Esophagus squamous epithelium (tissue), 5 donors: ENCODE measurements at regions not wholly inside any gene's neighbourhood (a gene's known extent, or its start where the extent isn't known, plus 50 kb on each side); places are given as distances from the start of the nearest gene placed in this dataset.

Experiments
- DNase-seq: peaks from one replicate; lab custom pipeline; 2025; lab: John Stamatoyannopoulos, UW
- H3K27ac ChIP-seq, 4 donors: fragments of 200-600 bp; sonication (generic); one replicate each; pipeline ENCODE4 v1.5.1; 2016 to 2019; ENCODE audit warnings: mild to moderate bottlenecking in 1 of 4
- H3K27me3 ChIP-seq, 4 donors: fragments of 200-600 bp; sonication (generic); 1 replicate in 3 of 4; 2 replicates in 1 of 4; pipeline versions ENCODE4 v1.5.1 to v1.6.0; 2017 to 2021; ENCODE audit warnings: antibody characterized with exemption in 1 of 4
- H3K36me3 ChIP-seq, 3 donors: fragments of 200-600 bp; sonication (generic); one replicate each; pipeline ENCODE4 v1.5.1; 2016 to 2019
- H3K4me1 ChIP-seq, 3 donors: fragments of 200-600 bp; sonication (generic); one replicate each; pipeline ENCODE4 v1.5.1; 2017 to 2019
- H3K4me3 ChIP-seq, 4 donors: fragments of 200-600 bp; sonication (generic); 1 replicate in 3 of 4; 2 replicates in 1 of 4; pipeline ENCODE4 v1.5.1; 2016 to 2019; ENCODE audit warnings: mild to moderate bottlenecking in 2 of 4, moderate library complexity in 1 of 4
- H3K9me3 ChIP-seq, 3 donors: fragments of 200-600 bp; sonication (generic); one replicate each; pipeline ENCODE4 v1.5.1; 2016 to 2019
- POLR2A ChIP-seq, 4 donors: fragments of 450-650 bp; IDR thresholded peaks; one replicate each; pipeline ENCODE4 v1.6.1; 2017; ENCODE audit warnings: antibody characterized with exemption in 4 of 4, mild to moderate bottlenecking in 4 of 4, moderate library complexity in 3 of 4
- WGBS, 2 donors: methylation state at CpG; one replicate each; pipeline ENCODE4 v1.1.5; 2018; 5-methylcytosine and 5-hydroxymethylcytosine counted together
- intact Hi-C: fragments of 100-400 bp; cut with DNase I; formaldehyde crosslinking; loops from one replicate; pipeline ENCODE4 v1.15.0; 2022
- TF ChIP-seq, protein P1 (sequence below), 6 experiments: fragments of 450-650 bp in 4 of 6; fragments of 200-600 bp in 2 of 6; sonication (generic) in 2 of 6; IDR thresholded peaks; one replicate each; pipeline ENCODE4 v1.5.1; 2016 to 2019; ENCODE audit warnings: antibody characterized with exemption in 6 of 6, mild to moderate bottlenecking in 4 of 6, moderate library complexity in 4 of 6
- donor health status: DM: yes; HTN: yes; CAD: no.

GRCh38 chr3:181999314-181999713 lies 287.6 kb downstream of the SOX2 start:
- Histone ChIP-seq H3K27ac (no peak overlapping the region), H3K36me3 (no peaks in the 10 kb centered on the region), H3K9me3 (no peaks in the 10 kb centered on the region), H3K27me3 (no peaks in the 10 kb centered on the region), H3K4me3 (no peak overlapping the region), H3K4me1 (no peaks in the 10 kb centered on the region)
- no peak for TF ChIP-seq POLR2A (IDR thresholded peaks at IDR 0.05)
- TF ChIP-seq, protein P1, sequence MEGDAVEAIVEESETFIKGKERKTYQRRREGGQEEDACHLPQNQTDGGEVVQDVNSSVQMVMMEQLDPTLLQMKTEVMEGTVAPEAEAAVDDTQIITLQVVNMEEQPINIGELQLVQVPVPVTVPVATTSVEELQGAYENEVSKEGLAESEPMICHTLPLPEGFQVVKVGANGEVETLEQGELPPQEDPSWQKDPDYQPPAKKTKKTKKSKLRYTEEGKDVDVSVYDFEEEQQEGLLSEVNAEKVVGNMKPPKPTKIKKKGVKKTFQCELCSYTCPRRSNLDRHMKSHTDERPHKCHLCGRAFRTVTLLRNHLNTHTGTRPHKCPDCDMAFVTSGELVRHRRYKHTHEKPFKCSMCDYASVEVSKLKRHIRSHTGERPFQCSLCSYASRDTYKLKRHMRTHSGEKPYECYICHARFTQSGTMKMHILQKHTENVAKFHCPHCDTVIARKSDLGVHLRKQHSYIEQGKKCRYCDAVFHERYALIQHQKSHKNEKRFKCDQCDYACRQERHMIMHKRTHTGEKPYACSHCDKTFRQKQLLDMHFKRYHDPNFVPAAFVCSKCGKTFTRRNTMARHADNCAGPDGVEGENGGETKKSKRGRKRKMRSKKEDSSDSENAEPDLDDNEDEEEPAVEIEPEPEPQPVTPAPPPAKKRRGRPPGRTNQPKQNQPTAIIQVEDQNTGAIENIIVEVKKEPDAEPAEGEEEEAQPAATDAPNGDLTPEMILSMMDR (IDR thresholded peaks at IDR 0.05) = no peak
- intact Hi-C loops = no loop called here
- DNase-seq = no peak
- 75 to 85% methylated on average over 6 of the region's 6 CpGs for WGBS, 2 donors

DNA sequence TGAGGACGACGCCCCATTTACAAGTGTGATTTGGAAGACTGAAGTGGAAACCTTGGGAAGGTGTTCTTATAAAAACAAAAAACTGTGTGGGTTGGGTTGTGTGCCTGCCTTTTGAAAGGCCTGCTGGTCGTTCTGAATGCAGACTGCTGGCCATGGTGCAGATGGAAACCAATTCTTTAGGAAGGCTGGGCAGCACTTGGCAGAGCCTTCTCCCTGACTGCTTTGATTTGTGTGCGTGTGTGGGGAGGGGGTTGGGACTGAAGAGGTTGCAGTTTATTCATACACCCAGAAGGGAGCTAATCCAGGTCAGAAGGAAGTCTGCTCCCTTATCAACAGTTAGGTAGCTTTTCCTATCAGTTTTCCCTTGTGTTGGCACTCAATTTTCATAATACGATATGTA lies 288.7 kb downstream of the SOX2 start:
- WGBS, 2 donors = 70 to 72% methylated on average over 5 of the region's 5 CpGs
- intact Hi-C loops = no loop called here
- Histone ChIP-seq H3K27ac (no peak overlapping the region), H3K4me3 (no peak overlapping the region), H3K27me3 (no peaks in the 10 kb centered on the region), H3K9me3 (no peaks in the 10 kb centered on the region), H3K36me3 (no peaks in the 10 kb centered on the region), H3K4me1 (no peaks in the 10 kb centered on the region)
- no peak for DNase-seq
- TF ChIP-seq POLR2A (IDR thresholded peaks at IDR 0.05) = no peak
- TF ChIP-seq, protein P1 (IDR thresholded peaks at IDR 0.05) = no peak

DNA sequence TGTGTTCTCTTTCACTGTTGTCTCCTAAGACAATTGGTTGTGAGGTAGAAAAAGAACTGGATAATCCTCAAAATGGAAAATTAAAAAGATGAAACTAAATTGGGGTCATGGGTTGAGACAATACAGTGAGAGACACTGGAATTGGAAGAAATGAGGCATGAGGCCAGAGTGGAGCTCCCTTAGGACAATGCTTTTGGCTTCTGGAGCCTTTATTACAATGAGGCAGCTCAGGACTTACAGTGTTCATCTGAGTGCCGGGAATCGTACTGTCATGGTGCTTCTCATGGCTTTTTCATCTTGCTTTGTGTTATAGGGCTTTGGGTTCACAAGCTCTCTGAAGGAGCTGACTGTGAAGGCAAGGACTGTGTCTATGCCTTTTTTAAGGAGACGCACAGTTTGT lies 293.5 kb downstream of the SOX2 start:
- DNase-seq = no peak
- WGBS, 2 donors = 88 to 100% methylated on average over 3 of the region's 3 CpGs
- H3K36me3 ChIP-seq = no peaks in the 10 kb centered on the region
- no peaks in the 10 kb centered on the region for H3K27me3 ChIP-seq
- no peaks in the 10 kb centered on the region for H3K9me3 ChIP-seq
- no peaks in the 10 kb centered on the region for H3K4me1 ChIP-seq
- no peak overlapping the region for H3K4me3 ChIP-seq
- intact Hi-C loops = no loop called here
- no peak for TF ChIP-seq POLR2A (IDR thresholded peaks at IDR 0.05)
- TF ChIP-seq, protein P1 (IDR thresholded peaks at IDR 0.05) = no peak
- H3K27ac ChIP-seq = no peak overlapping the region

DNA sequence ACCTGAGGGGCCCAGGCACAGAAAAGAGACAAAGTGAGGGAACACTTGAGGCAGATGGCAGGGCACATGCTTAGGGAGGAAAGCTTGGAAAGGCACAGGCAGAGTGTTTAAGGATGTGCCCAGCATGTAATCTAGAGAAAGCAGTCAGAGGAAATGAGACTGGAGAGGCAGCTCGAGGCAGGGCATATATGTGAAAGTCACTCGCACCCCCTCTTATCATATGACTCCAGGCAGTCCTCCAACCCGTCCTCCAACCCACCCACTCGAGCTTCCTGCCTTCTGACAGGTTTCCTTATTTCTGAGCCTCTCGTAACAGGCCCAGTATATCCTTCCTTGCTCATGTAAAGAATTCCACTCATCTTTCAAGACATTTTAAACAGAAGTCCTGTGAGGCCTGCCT lies 294.0 kb downstream of the SOX2 start:
- 45 to 58% methylated on average over 5 of the region's 5 CpGs for WGBS, 2 donors
- no peak for DNase-seq

DNA sequence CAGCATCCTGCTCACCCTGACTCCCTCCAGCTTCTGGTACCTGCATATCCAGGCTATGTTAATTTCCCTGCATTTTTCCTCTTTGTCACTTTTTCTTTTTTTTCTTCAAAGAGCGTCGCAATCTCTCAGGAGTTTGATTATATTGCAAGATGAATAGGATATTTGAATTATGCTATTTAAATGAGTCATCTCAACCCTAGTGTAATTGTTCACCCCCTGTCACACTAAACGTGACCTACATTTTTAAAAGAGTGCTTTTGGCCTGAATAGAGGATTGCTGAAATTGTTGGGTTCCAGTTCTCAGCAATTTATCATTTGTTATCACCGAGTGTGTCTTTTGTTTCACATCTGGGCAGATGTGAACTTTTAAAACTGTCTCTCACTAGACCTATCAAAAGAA lies 294.7 kb downstream of the SOX2 start:
- no peak overlapping the region for H3K4me3 ChIP-seq
- no peaks in the 10 kb centered on the region for H3K9me3 ChIP-seq
- TF ChIP-seq POLR2A (IDR thresholded peaks at IDR 0.05) = no peak
- TF ChIP-seq, protein P1 (IDR thresholded peaks at IDR 0.05) = no peak
- no peak overlapping the region for H3K27ac ChIP-seq
- no peaks in the 10 kb centered on the region for H3K36me3 ChIP-seq
- no peaks in the 10 kb centered on the region for H3K4me1 ChIP-seq
- intact Hi-C loops = no loop called here
- H3K27me3 ChIP-seq = no peaks in the 10 kb centered on the region
- DNase-seq = no peak
- WGBS, 2 donors = 46 to 68% methylated on average over 4 of the region's 4 CpGs

More for the DNA sequence above, 294.0 kb downstream of the SOX2 start:
- H3K27ac ChIP-seq = no peak overlapping the region
- no peaks in the 10 kb centered on the region for H3K36me3 ChIP-seq
- H3K9me3 ChIP-seq = no peaks in the 10 kb centered on the region
- H3K4me3 ChIP-seq = no peak overlapping the region
- TF ChIP-seq, protein P1 (IDR thresholded peaks at IDR 0.05) = no peak
- no peak for TF ChIP-seq POLR2A (IDR thresholded peaks at IDR 0.05)
- H3K27me3 ChIP-seq = no peaks in the 10 kb centered on the region
- intact Hi-C loops = no loop called here
- no peaks in the 10 kb centered on the region for H3K4me1 ChIP-seq
